ENCODE measurements at regions not wholly inside any gene's neighbourhood (a gene's known extent, or its start where the extent isn't known, plus 50 kb on each side); places are given as distances from the start of the nearest gene placed in this dataset.

DNA sequence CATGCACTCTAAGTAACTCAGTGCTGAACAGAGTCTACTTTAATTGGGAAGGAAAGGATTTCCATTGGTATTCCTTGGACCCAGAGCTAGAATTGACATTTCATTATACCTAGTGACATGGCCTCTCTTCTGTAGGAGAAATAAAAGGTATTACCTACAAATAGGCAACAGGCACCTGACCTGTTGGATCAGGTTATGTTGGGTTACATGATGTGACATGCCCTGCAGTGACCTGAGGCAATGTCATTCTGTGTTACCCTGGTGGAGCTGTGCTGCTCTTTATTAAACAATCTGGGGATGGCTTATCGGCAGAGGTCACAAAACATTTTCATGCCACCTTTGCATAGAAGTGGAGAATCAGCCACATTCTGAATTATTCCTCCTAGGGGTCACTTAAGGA, 427.7 kb downstream of the MDFIC start:
- H3K27ac ChIP-seq (ENCODE audit: low read depth, low read length, poor library complexity, severe bottlenecking) = no peak overlapping the region
- CTCF ChIA-PET = no interaction called here
- POLR2A ChIA-PET (ENCODE audit: low non-redundant PET) = no interaction called here
- TF ChIP-seq EZH2 (IDR thresholded peaks at IDR 0.05; ENCODE audit: borderline replicate concordance, low read depth, low read length, poor library complexity, severe bottlenecking) = no peak
- TF ChIP-seq, protein P1, sequence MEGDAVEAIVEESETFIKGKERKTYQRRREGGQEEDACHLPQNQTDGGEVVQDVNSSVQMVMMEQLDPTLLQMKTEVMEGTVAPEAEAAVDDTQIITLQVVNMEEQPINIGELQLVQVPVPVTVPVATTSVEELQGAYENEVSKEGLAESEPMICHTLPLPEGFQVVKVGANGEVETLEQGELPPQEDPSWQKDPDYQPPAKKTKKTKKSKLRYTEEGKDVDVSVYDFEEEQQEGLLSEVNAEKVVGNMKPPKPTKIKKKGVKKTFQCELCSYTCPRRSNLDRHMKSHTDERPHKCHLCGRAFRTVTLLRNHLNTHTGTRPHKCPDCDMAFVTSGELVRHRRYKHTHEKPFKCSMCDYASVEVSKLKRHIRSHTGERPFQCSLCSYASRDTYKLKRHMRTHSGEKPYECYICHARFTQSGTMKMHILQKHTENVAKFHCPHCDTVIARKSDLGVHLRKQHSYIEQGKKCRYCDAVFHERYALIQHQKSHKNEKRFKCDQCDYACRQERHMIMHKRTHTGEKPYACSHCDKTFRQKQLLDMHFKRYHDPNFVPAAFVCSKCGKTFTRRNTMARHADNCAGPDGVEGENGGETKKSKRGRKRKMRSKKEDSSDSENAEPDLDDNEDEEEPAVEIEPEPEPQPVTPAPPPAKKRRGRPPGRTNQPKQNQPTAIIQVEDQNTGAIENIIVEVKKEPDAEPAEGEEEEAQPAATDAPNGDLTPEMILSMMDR (conservative IDR thresholded peaks at IDR 0.05; ENCODE audit: low read depth, low read length) = no peak
- H3K4me3 ChIP-seq (ENCODE audit: low read depth, low read length, poor library complexity, severe bottlenecking) = no peak overlapping the region
- intact Hi-C loops (cut with micrococcal nuclease; ENCODE audit: unreplicated experiment) = loop anchor here (10.0 kb wide), 2 partner anchors 125 to 485 kb away; no protein-coding TSS in a partner anchor
- no peaks in the 10 kb centered on the region for H3K4me1 ChIP-seq (ENCODE audit: insufficient read depth, low read length, poor library complexity, severe bottlenecking)
- DNase-seq (ENCODE audit: low spot score) = no peak
- H3K36me3 ChIP-seq (ENCODE audit: insufficient read depth, low read length, poor library complexity, severe bottlenecking) = no peaks in the 10 kb centered on the region
- no TSS peak for BruUV-seq (replicated peaks)
- H3K27me3 ChIP-seq (replicated peaks; ENCODE audit: insufficient read depth, low read depth, low read length, poor library complexity) = no peaks in the 10 kb centered on the region
- no peaks in the 10 kb centered on the region for H3K9me3 ChIP-seq (ENCODE audit: low read depth, low read length, poor library complexity, severe bottlenecking)

DNA sequence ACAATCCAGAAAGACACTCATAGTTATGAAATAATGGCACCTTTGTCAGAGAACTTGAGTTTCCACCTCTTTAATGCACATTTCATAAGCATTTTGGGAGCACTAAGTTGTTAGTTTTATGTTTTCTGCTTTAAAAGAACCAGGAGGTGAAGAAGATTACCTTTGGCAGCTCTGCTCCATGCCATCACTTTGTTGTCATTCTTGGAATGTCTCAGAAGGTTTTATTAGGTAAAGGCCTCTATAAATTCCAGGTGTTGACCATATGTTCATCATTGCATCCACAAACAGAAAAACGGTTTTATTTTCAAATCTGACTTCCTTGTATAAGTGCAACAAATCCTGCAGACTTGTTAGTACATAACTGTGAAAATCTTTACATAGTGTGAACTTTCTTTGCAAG, 424.8 kb downstream of the MDFIC start:
- no peaks in the 10 kb centered on the region for H3K36me3 ChIP-seq (ENCODE audit: insufficient read depth, low read length, poor library complexity, severe bottlenecking)
- no peak overlapping the region for H3K4me3 ChIP-seq (ENCODE audit: low read depth, low read length, poor library complexity, severe bottlenecking)
- intact Hi-C loops (cut with micrococcal nuclease; ENCODE audit: unreplicated experiment) = no loop called here
- DNase-seq (ENCODE audit: low spot score) = no peak
- no peaks in the 10 kb centered on the region for H3K9me3 ChIP-seq (ENCODE audit: low read depth, low read length, poor library complexity, severe bottlenecking)
- BruUV-seq (replicated peaks) = no TSS peak
- TF ChIP-seq, protein P1 (conservative IDR thresholded peaks at IDR 0.05; ENCODE audit: low read depth, low read length) = no peak
- no peak for TF ChIP-seq EZH2 (IDR thresholded peaks at IDR 0.05; ENCODE audit: borderline replicate concordance, low read depth, low read length, poor library complexity, severe bottlenecking)
- H3K4me1 ChIP-seq (ENCODE audit: insufficient read depth, low read length, poor library complexity, severe bottlenecking) = no peaks in the 10 kb centered on the region
- no peaks in the 10 kb centered on the region for H3K27me3 ChIP-seq (replicated peaks; ENCODE audit: insufficient read depth, low read depth, low read length, poor library complexity)
- ChIA-PET POLR2A (ENCODE audit: low non-redundant PET) (no interaction called here), CTCF (no interaction called here)
- H3K27ac ChIP-seq (ENCODE audit: low read depth, low read length, poor library complexity, severe bottlenecking) = no peak overlapping the region

DNA sequence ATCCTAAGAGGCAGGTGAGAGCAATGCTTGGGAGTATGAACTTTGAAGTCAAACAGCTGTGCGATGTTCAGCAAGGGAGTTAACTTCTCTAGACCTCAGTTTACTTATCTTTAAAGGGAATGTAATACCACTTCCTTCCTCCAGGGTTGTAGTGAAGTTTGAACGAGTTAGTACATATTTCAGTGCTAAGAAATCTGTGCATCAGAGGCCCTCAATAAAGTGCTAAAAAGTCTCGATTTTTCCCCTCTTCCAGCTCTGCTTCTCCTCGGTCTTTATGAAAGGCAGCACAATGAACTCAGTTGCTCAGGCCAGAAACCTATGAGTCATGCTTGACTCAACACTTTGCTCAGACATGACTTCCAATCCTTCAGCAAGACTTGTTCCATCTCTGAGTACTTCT, 418.9 kb downstream of the MDFIC start:
- TF ChIP-seq, protein P1 (conservative IDR thresholded peaks at IDR 0.05; ENCODE audit: low read depth, low read length) = peak; percentile 38
- TF ChIP-seq EZH2 (IDR thresholded peaks at IDR 0.05; ENCODE audit: borderline replicate concordance, low read depth, low read length, poor library complexity, severe bottlenecking) = no peak
- H3K27me3 ChIP-seq (replicated peaks; ENCODE audit: insufficient read depth, low read depth, low read length, poor library complexity) = no peaks in the 10 kb centered on the region
- H3K4me1 ChIP-seq (ENCODE audit: insufficient read depth, low read length, poor library complexity, severe bottlenecking) = no peaks in the 10 kb centered on the region
- DNase-seq (ENCODE audit: low spot score) = peak; percentile 29
- no peaks in the 10 kb centered on the region for H3K36me3 ChIP-seq (ENCODE audit: insufficient read depth, low read length, poor library complexity, severe bottlenecking)
- no peak overlapping the region for H3K4me3 ChIP-seq (ENCODE audit: low read depth, low read length, poor library complexity, severe bottlenecking)
- no peaks in the 10 kb centered on the region for H3K9me3 ChIP-seq (ENCODE audit: low read depth, low read length, poor library complexity, severe bottlenecking)
- intact Hi-C loops (cut with micrococcal nuclease; ENCODE audit: unreplicated experiment) = no loop called here
- no peak overlapping the region for H3K27ac ChIP-seq (ENCODE audit: low read depth, low read length, poor library complexity, severe bottlenecking)
- no TSS peak for BruUV-seq (replicated peaks)
- ChIA-PET POLR2A (ENCODE audit: low non-redundant PET) (no interaction called here), CTCF (no interaction called here)

All from A673 (cell line).